Occipital lobe (tissue), 1 donor: ENCODE measurements at regions not wholly inside any gene's neighbourhood (a gene's known extent, or its start where the extent isn't known, plus 50 kb on each side); places are given as distances from the start of the nearest gene placed in this dataset.

Source experiments
- DNase-seq: peaks from one replicate; lab custom pipeline; 2025; lab: John Stamatoyannopoulos, UW

DNA sequence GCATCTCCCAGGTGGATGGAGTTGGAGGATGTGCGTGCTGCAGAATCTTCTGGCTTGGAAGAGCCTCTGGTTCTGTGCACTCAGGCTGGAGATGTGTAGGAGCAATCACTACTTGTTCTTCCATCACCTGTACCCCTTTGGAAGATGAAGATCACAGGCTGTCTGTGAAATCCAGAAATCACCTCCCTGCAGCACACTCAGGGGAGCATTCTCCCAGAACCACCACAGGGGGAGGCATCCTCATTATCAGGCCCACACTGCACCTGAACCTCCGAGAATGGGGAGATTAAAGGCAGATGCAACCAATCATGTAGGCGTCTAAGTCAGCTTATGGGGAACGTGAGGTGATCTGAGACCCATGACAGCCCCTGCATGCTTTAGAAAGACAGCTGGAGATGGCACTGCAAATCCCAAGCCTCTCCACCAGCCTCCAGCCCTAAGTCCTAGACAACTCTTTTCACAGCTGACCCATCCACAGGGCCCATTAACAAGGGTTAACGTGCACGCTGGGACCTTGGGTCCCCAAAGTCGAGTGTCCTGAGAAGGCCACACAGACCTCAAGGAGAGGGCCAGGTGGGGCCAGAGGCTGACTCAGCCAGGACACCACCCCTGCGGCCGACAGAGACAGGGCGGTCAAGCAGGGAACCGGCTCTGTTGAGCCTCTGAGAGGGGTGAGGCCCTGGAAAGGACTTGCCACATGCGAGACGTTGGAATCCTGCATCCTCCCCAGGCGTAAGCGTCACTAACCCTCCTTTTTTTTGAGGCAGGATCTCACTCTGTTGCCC, 314.9 kb downstream of the EIPR1 start:
- DNase-seq, result no peak

GRCh38 chr2:3060049-3060448, 317.6 kb downstream of the EIPR1 start:
- DNase-seq, result no peak

DNA sequence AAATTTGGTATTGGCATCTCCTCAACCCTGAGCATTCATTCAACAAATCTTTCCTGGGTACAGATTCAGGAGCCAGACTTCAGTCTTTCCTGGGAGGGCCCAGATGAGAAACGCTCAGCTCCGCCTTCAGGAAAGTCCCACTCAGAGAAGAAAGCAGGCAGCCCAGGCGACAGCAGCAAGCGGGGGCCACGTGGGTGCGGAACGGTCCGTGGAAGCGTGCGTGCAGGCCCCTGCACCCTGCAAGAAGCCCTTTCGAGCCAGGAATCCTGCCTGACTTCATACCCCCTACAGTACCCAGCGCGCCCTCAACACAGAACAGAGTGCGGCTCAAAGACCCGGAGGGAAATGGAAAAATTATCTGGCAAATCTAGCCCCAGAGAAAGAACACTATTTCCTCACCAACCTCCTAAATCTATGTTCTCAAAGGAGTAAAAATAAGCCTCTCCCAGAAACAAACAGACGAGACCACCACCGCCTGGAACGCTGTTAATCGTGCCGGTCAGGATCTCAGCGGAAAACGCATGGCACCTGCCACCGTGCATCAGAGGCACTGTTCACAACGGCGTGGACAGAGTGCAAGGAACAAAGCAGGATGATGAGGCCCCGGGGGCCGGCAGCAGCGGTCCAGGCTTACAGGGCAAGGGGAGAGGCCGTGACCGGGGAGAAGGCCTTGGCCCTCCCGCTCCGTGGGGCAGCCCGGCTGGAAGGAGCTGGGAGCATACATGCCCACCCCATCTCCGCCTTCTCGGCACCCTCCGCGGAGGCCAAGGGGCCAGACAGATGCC, 318.3 kb downstream of the EIPR1 start:
- DNase-seq, result no peak

DNA sequence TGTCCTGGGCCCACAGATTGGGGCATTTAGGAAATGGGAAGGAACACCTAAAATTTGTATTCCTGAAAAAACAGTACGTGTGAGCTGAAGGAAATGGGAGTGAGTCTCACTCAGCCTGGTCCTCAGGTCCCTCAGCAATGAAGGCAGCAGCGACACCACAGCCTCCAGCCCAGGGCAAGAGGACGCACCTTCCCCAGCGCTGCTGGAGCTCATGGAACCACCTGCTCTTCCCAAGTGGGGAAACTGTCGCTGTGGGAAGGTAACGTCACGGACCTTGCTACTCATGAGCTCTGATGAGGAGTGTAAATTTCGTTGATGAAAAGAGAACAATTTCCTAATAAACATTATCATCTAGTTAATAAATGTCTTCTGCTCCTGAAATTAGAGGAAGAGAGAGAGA, 323.6 kb downstream of the EIPR1 start:
- DNase-seq, result no peak

DNA sequence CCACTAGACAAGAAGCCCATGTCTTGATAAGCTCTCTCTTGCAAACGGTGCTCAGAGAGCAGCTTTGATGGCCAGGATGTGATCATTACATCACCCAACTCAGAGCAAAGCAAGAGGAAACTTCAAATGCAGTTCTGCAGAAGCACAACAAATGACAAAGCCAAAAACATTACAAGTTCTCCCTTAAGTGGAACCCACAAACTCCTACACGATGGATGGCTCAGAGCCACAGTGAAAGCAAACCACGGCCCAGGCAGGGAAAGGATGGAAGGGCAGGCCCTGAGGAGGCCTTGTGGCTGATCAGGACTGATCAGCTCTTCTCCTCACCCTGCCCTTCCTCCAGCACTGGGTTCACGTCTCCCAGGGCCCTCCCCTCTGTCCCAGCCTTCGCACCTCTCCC, 326.4 kb downstream of the EIPR1 start:
- DNase-seq, result no peak

DNA sequence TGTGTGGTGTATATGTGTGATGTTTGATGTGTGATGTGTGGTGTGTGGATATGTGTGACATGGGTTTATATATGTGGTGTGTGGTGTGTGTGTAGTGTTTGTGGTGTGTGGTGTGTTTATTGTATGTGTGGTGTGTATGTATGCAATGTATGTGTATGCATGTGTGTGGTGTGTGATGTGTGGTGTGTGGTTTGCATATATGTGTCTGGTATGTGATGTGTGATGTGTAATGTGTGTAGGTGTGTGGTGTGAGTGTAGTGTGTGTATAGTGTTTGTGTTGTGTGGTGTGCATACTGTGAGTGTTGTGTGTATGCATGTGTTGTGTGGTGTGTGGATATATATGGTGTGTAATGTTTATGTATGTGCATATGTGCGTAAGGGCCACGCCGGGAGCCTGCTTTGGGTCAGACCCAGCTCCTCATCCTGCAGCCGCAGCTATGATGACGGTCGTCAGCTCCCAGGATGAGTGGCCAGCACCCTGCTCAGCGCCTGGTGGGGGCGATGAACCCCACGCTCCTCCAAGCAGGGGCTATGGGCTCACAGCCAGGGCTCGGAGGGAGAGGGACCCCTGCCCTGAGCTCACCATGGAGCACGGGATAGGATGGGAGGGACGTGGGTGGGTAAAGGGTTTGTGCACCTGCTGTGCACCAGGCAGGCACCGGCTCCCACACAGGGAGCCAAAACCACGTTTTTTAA, 331.3 kb downstream of the EIPR1 start:
- no peak for DNase-seq

GRCh38 chr2:3045318-3045921, 332.2 kb downstream of the EIPR1 start:
- DNase-seq, result no peak

DNA sequence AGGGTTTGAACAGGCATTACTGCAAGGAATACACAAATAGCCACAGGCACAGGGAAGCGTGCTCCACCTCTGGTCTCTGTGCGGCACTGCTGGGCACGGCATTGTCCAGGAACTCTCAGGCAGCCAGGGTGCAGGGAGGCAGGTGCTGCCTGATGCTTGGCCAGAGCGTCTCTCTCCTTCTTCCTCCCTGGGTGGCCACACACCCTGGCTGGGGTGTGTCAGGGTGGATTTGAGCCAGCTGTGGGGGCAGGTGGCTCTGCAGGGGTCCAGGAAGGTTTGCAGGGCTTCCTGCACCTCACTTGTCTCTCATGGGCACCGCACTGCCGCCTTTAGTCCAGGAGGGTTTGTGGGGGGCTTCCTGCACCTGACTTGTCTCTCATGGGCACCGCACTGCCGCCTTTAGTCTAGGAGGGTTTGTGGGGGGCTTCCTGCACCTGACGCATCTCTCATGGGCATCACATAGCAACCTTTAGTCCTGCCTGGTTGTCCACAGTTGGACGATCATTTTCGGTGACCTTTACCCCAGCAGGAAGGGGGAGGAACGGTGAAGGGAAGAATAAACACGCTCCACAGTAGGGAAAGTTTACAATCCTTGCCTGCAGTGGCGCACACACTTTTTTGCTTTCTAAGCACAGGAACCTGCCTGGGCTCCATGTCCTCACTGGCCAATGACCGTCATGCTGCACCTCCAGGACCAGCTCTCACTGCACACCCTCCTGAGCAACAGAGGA, 332.9 kb downstream of the EIPR1 start:
- DNase-seq, result no peak

DNA sequence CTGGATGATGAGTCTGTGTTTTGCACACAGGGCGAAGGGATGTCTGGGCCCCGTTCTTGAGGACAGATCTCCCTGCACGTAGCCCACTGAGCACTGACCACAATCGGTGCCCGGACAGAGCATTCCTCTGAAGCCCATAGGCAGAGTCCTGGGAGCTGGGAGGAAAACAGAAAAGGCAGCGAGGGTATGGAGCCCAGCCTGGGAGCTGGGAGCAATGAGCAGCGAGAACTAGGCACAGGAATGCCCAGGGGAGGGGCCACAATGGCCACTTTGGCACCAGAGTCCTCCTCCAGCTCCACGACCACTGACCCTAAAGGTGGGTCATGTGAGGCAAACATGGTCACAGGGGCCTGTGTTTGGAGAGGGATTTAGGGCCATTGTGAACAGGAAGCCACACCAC, 333.9 kb downstream of the EIPR1 start:
- no peak for DNase-seq

DNA sequence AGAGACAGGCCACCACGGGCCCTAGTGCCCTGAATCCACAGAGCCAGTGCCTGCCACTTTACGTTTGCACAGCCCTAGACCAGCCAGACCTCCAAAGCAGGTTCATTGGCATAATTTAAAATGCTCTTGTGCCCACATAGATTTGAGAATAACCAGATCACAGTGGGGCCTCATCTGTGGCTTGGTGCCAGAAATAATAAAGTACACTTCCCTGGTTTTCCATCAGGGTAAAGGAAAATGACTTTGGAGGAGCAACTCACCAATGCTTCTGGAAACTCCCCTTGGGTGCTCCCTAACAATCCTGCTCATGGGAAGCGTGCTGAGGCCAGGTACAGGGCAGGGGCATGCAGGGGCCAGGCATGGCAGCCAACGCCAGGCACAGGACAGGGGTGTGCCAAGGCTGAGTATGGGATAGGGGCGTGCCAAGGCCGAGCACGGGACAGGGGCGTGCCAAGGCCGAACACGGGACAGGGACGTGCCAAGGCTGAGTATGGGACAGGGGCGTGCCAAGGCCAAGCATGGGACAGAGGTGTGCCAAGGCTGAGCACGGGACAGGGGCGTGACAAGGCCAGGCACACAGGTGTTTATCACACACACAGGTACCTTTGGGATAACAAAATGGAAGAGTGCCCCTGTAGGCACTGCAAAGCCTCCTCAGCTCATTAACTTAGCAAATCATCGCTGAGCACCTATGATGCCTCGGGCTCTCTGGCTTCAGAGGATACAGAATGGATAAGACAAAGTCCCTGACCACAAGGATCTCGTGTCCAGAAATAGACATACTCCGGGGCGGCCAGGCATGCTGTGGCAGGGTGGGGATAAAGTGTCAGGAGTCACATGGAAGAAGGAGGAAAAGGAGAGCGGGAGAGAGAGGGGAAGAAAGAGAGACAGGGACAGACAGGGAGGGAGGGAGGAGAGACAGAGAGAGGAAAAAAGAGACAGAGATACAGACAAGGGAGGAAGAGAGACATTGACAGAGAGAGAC, 334.7 kb downstream of the EIPR1 start:
- DNase-seq, result no peak

DNA sequence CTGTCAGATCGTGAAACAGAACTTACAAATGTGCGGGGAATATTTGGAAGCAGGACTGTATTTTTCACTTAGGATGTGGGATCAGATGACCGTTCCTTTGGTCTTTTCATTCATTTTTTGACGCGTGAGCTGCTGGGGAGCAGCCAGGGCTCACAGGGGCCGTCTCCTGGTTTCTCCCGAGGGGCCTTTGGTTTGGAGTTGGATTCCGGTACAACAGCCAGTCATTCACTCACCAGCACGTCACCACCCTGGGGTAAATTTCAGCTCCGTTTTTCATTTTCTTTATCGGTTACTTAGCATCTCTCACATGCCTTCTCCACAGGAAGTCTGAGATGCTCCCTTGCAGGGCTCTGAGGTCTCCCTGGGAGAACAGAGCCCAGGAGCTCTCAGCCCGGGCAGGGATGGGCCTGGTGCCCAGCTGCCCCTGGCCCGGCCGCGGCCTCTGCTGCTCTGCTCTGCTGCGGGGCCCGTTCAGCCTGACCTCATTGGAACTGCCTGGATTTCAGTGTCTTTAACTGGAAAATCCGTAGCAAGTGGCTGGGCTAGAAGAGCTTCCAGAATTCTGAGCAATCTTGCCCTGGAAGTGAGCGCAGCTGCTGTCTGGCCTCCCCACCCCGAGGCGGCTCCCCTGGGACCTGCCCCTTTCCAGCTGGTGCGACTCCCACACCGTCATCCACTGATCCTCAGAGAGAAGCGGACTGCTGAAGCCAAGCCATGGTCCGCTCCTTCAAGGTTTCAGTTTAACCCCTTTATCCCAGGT, 335.6 kb downstream of the EIPR1 start:
- DNase-seq, result no peak

DNA sequence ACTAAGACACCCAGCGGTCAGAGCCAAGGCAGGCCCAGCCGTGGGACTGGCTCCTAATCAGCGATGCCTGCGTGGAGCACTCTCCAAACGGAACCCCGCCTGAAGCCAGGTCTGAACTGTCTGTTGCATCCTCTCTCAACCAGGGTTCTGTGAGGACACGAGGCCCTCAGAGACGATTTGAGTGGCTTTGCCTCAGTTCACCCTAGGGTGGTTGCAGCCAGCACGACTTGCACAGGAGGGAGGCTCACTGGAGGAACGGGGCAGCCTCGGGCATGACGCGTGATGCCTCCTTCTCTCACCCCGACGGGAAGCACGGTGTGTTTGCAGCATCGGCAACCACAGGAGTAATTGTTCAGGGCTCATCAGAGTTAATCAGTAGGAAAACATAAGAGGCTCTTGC, 336.4 kb downstream of the EIPR1 start:
- no peak for DNase-seq

DNA sequence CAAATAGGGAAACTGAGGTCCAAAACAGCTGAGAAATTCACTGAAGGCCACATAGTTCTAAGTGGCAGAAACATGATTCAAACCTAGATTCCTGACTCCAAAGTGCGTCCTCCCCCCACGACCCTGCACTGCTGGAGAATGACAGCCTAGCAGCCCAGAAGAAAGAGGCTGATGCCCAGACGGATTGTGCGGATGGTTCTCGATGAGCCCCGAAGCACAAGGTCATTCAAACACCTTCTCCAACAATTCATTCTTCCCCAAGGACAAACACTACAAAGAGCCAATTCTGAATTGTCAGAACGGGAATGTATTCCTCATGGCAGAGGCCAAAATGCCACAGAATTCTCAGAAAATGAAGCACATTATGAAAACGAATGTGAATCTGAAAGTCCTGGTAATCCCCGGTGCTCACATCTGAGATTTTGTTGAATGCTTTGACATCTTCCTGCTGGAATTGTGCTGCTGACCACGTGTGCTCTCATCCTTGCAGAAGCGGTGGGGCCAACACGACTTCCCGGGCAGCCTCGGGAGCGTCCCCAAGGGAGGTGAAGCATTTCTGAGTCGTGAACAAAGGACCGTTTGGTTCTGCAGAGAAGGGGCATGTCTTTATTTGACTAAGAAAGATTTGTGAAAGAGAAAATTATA, 337.0 kb downstream of the EIPR1 start:
- no peak for DNase-seq

DNA sequence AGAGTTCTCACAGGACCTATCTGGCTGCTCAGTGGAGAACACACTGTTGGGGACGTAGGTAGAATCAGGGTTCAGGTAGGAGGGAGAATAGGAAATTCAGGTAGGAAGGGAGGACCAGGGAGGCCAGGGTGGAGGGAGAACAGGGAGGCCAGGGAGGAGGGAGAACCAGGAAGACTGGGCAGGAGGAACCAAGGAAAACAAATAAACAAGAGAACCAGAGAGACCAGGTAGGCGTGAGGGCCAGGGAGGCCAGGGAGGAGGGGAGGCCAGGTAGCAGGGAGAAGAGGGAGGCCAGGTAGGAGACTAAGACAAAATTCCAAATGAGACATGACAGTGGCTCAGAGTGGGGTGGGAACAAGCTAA, 337.6 kb downstream of the EIPR1 start:
- DNase-seq, result no peak

- no peak for DNase-seq
Measured at GRCh38 chr2:3039188-3040065, 338.2 kb downstream of the EIPR1 start.

- no peak for DNase-seq
Measured at GRCh38 chr2:3038636-3039035, 339.0 kb downstream of the EIPR1 start.

GRCh38 chr2:3037196-3038194, 340.1 kb downstream of the EIPR1 start:
- DNase-seq, result no peak
